NT2/D1 (cell line): ENCODE measurements at regions not wholly inside any gene's neighbourhood (a gene's known extent, or its start where the extent isn't known, plus 50 kb on each side); places are given as distances from the start of the nearest gene placed in this dataset.

Experiments
- YY1 ChIP-seq: IDR thresholded peaks from 2 replicates; pipeline ENCODE4 v1.6.1; 2011; ENCODE audit not compliant: insufficient read length, insufficient read depth
- ZNF274 ChIP-seq: IDR thresholded peaks from 2 replicates; pipeline ENCODE4 v1.6.1; 2011; ENCODE audit warnings: mild to moderate bottlenecking, low read depth, low read length

GRCh38 chr6:100307561-100307960 lies 157.2 kb downstream of the SIM1 start:
- TF ChIP-seq ZNF274 (no peak), YY1 (no peak)
